ENCODE measurements at regions not wholly inside any gene's neighbourhood (a gene's known extent, or its start where the extent isn't known, plus 50 kb on each side); places are given as distances from the start of the nearest gene placed in this dataset.

DNA sequence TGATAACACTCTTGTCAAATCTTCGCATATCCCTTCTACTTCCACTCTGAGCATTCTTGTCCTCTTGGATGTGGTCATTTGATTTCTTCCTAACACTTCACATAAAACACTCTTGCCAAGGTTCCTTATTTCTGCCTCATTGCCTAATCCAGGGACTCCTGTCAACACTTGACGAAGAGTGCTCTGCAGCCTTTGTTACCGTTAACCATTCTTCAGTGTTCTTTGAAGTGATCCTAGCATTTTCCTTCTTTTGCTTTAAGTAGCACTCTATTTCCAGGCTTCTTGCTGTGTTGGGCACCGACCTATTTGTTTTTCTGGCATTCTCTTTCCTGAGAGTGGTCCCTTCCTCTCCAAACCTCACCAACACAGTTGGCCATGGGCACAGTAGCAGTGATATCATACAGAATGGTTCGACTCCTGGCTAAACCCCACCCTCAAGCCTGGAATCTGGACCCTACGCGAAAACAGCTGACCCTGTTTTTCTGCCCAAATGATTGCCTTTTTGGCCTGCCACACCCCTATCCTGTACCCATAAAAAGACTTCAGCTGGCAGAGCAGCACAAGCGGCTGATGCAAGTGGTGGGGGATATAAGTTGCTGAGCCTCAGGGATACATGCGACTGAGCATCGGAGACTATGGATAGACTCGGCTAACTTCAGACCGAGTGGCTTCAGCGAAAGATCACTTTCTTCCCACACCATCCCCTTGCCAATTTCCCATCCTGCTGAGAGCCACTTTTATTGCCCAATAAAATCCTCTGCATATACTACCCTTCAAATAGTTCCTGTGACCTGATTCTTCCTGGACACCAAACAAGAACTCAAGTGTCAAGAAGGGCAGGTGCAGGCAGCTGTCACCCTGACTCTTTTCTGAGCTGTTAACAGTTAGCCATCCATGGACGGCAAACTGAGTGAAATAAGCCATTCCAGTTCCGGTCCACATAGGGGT is 820.6 kb downstream of the CCSER2 start (continued):
- TF ChIP-seq MGA (IDR thresholded peaks at IDR 0.05) (no peak), AFF4 (CRISPR knock-in tag; IDR thresholded peaks at IDR 0.05) (no peak), ETV6 (IDR thresholded peaks at IDR 0.05; ENCODE audit: borderline replicate concordance in 1 of 2, low read depth in 2 of 2, low read length in 1 of 2) (no peak), ETV6 (CRISPR knock-in tag; IDR thresholded peaks at IDR 0.05; ENCODE audit: borderline replicate concordance) (no peak), HMG20B (CRISPR knock-in tag; IDR thresholded peaks at IDR 0.05) (no peak), NELFE (IDR thresholded peaks at IDR 0.05; ENCODE audit: insufficient read depth, insufficient read length) (no peak), HOXB6 (CRISPR knock-in tag; IDR thresholded peaks at IDR 0.05; ENCODE audit: borderline replicate concordance) (no peak), CTCFL (IDR thresholded peaks at IDR 0.05; ENCODE audit: borderline replicate concordance, insufficient read depth, low read depth, low read length, poor library complexity, severe bottlenecking) (no peak)

All from K562 (cell line).